ENCODE measurements at regions not wholly inside any gene's neighbourhood (a gene's known extent, or its start where the extent isn't known, plus 50 kb on each side); places are given as distances from the start of the nearest gene placed in this dataset.

DNA sequence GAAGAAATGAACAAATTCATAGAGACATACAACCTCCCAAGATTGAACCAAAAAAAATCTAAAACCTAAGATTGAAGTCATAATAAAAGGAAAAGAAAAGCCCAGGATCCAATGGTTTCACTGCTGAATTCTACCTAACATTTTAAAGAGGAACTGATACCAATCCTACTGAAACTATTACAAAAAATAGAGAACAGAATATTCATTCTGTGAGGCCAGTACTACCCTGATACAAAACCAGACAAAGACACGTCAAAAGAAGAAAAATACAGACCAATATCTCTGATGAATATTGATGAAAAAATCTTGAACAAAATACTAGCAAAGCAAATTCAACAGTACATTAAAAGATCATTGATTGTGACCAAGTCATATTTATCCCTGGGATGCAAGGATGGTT lies 128.5 kb upstream of the STEAP1 start:
- TF ChIP-seq, protein P1, sequence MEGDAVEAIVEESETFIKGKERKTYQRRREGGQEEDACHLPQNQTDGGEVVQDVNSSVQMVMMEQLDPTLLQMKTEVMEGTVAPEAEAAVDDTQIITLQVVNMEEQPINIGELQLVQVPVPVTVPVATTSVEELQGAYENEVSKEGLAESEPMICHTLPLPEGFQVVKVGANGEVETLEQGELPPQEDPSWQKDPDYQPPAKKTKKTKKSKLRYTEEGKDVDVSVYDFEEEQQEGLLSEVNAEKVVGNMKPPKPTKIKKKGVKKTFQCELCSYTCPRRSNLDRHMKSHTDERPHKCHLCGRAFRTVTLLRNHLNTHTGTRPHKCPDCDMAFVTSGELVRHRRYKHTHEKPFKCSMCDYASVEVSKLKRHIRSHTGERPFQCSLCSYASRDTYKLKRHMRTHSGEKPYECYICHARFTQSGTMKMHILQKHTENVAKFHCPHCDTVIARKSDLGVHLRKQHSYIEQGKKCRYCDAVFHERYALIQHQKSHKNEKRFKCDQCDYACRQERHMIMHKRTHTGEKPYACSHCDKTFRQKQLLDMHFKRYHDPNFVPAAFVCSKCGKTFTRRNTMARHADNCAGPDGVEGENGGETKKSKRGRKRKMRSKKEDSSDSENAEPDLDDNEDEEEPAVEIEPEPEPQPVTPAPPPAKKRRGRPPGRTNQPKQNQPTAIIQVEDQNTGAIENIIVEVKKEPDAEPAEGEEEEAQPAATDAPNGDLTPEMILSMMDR (IDR thresholded peaks at IDR 0.05; ENCODE audit: unreplicated experiment): no peak
- intact Hi-C loops (cut with micrococcal nuclease; ENCODE audit: unreplicated experiment): no loop called here
- CTCF ChIA-PET: no interaction called here

DNA sequence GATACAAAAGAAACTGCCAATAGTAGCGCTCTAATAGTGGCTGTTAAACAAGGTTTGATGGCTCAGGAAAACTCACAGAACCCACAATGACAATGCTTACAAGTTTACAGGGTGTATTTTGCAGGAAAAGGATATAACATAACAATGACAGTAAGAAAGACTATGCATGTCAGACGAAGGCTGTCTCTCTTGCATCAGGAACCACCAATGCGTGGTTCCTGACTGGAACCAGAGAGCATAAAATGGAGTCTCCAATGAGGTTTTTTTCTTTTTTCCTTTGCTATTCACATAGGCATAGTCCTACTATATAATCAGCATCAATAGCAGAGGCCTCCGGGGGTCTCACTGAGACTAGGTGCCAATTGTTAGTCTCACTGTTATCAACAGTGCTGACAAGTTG lies 120.4 kb upstream of the STEAP1 start:
- H3K4me1 Mint-ChIP-seq (ENCODE audit: low read depth, unreplicated experiment): no peaks in the 10 kb centered on the region
- no peak overlapping the region for H3K4me3 Mint-ChIP-seq (ENCODE audit: low read depth, unreplicated experiment)
- no peaks in the 10 kb centered on the region for H3K27me3 Mint-ChIP-seq (ENCODE audit: unreplicated experiment)
- CTCF ChIA-PET: no interaction called here
- no peaks in the 10 kb centered on the region for H3K36me3 Mint-ChIP-seq (ENCODE audit: insufficient read depth, unreplicated experiment)
- H3K27ac Mint-ChIP-seq (ENCODE audit: unreplicated experiment): no peak overlapping the region
- no TSS peak for BruUV-seq (replicated peaks)
- H3K9me3 Mint-ChIP-seq (ENCODE audit: low read depth, unreplicated experiment): no peaks in the 10 kb centered on the region
- no peak for DNase-seq
- intact Hi-C loops (cut with micrococcal nuclease; ENCODE audit: unreplicated experiment): no loop called here
- TF ChIP-seq, protein P1 (IDR thresholded peaks at IDR 0.05; ENCODE audit: unreplicated experiment): no peak

More for the DNA sequence above, 128.5 kb upstream of the STEAP1 start:
- H3K36me3 Mint-ChIP-seq (ENCODE audit: insufficient read depth, unreplicated experiment): no peaks in the 10 kb centered on the region
- DNase-seq: no peak
- H3K27me3 Mint-ChIP-seq (ENCODE audit: unreplicated experiment): no peaks in the 10 kb centered on the region
- H3K27ac Mint-ChIP-seq (ENCODE audit: unreplicated experiment): no peak overlapping the region
- no peaks in the 10 kb centered on the region for H3K4me1 Mint-ChIP-seq (ENCODE audit: low read depth, unreplicated experiment)
- H3K4me3 Mint-ChIP-seq (ENCODE audit: low read depth, unreplicated experiment): no peak overlapping the region
- BruUV-seq (replicated peaks): no TSS peak
- no peaks in the 10 kb centered on the region for H3K9me3 Mint-ChIP-seq (ENCODE audit: low read depth, unreplicated experiment)

DNA sequence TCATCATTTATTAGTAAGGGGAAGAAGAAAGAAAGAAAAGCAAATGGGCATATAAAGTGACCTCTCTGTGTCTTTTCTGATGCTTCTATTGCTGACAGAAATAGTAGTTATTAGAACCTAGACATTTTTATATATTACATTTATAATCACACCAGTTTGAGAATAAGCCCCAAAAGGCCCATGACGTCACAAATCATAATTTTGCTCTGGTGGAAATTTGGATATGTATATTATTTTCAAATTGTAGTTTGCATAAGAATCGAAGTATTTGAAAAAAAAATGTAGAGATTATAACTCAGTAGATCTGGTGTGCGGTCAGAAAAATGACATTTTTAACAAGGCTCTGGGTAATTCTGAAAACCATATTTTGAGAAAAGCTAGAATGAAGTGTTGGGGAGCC lies 101.2 kb upstream of the STEAP1 start:
- intact Hi-C loops (cut with micrococcal nuclease; ENCODE audit: unreplicated experiment): no loop called here
- BruUV-seq (replicated peaks): no TSS peak

GRCh38 chr7:90061077-90061476 lies 93.2 kb upstream of the STEAP1 start:
- no TSS peak for BruUV-seq (replicated peaks)
- H3K36me3 Mint-ChIP-seq (ENCODE audit: insufficient read depth, unreplicated experiment): no peaks in the 10 kb centered on the region
- no peaks in the 10 kb centered on the region for H3K27me3 Mint-ChIP-seq (ENCODE audit: unreplicated experiment)
- CTCF ChIA-PET: no interaction called here
- no peaks in the 10 kb centered on the region for H3K4me1 Mint-ChIP-seq (ENCODE audit: low read depth, unreplicated experiment)
- TF ChIP-seq, protein P1 (IDR thresholded peaks at IDR 0.05; ENCODE audit: unreplicated experiment): no peak
- intact Hi-C loops (cut with micrococcal nuclease; ENCODE audit: unreplicated experiment): no loop called here
- no peaks in the 10 kb centered on the region for H3K9me3 Mint-ChIP-seq (ENCODE audit: low read depth, unreplicated experiment)
- H3K27ac Mint-ChIP-seq (ENCODE audit: unreplicated experiment): no peak overlapping the region
- H3K4me3 Mint-ChIP-seq (ENCODE audit: low read depth, unreplicated experiment): no peak overlapping the region
- DNase-seq: no peak

More for the DNA sequence above, 101.2 kb upstream of the STEAP1 start:
- Mint-ChIP-seq H3K4me3 (ENCODE audit: low read depth, unreplicated experiment) (no peak overlapping the region), H3K4me1 (ENCODE audit: low read depth, unreplicated experiment) (no peaks in the 10 kb centered on the region), H3K27me3 (ENCODE audit: unreplicated experiment) (no peaks in the 10 kb centered on the region), H3K9me3 (ENCODE audit: low read depth, unreplicated experiment) (no peaks in the 10 kb centered on the region), H3K36me3 (ENCODE audit: insufficient read depth, unreplicated experiment) (no peaks in the 10 kb centered on the region), H3K27ac (ENCODE audit: unreplicated experiment) (no peak overlapping the region)
- no peak for DNase-seq
- TF ChIP-seq, protein P1 (IDR thresholded peaks at IDR 0.05; ENCODE audit: unreplicated experiment): no peak
- CTCF ChIA-PET: no interaction called here

GRCh38 chr7:90064370-90064769 lies 89.9 kb upstream of the STEAP1 start:
- TF ChIP-seq, protein P1 (IDR thresholded peaks at IDR 0.05; ENCODE audit: unreplicated experiment): no peak
- no peak overlapping the region for H3K27ac Mint-ChIP-seq (ENCODE audit: unreplicated experiment)
- CTCF ChIA-PET: no interaction called here
- H3K36me3 Mint-ChIP-seq (ENCODE audit: insufficient read depth, unreplicated experiment): no peaks in the 10 kb centered on the region
- H3K27me3 Mint-ChIP-seq (ENCODE audit: unreplicated experiment): no peaks in the 10 kb centered on the region
- no peaks in the 10 kb centered on the region for H3K4me1 Mint-ChIP-seq (ENCODE audit: low read depth, unreplicated experiment)
- no peak for DNase-seq
- H3K4me3 Mint-ChIP-seq (ENCODE audit: low read depth, unreplicated experiment): no peak overlapping the region
- no TSS peak for BruUV-seq (replicated peaks)
- no peaks in the 10 kb centered on the region for H3K9me3 Mint-ChIP-seq (ENCODE audit: low read depth, unreplicated experiment)
- intact Hi-C loops (cut with micrococcal nuclease; ENCODE audit: unreplicated experiment): no loop called here
